Natural killer cell (primary cell): ENCODE measurements at regions not wholly inside any gene's neighbourhood (a gene's known extent, or its start where the extent isn't known, plus 50 kb on each side); places are given as distances from the start of the nearest gene placed in this dataset.

ENCODE experiments used
- ATAC-seq, 3 donors: fragments of 150-1000 bp in 2 of 3; fragments of 200-7000 bp in 1 of 3; cut with Tn5 transposase; 1 replicate in 1 of 3; 2 replicates in 2 of 3; pipeline ENCODE4 v1.10.0; 2021; ENCODE audit warnings: mild to moderate bottlenecking in 2 of 3, moderate library complexity in 2 of 3
- DNase-seq, 2 donors: peaks; one replicate each; pipeline versions ENCODE4 v3.0.0 to v3.0.0-alpha.2; 2013 to 2021; ENCODE audit warnings: mixed read lengths in 1 of 2
- H3K27ac ChIP-seq: one replicate; pipeline ENCODE4 v1.5.1; 2013; ENCODE audit warnings: mild to moderate bottlenecking, low read length
- H3K27me3 ChIP-seq: one replicate; pipeline ENCODE4 v1.6.1; 2013; ENCODE audit warnings: low read length; ENCODE audit not compliant: control insufficient read depth, insufficient read depth
- H3K36me3 ChIP-seq: one replicate; pipeline ENCODE4 v1.6.1; 2013; ENCODE audit warnings: low read length; ENCODE audit not compliant: control insufficient read depth, insufficient read depth
- H3K4me1 ChIP-seq: one replicate; pipeline ENCODE4 v1.6.1; 2013; ENCODE audit warnings: low read length; ENCODE audit not compliant: control insufficient read depth, insufficient read depth
- H3K4me3 ChIP-seq: one replicate; pipeline ENCODE4 v1.5.1; 2013; ENCODE audit warnings: low read length
- H3K9me3 ChIP-seq: one replicate; pipeline ENCODE4 v1.6.1; 2013; ENCODE audit warnings: low read length; ENCODE audit not compliant: control insufficient read depth, insufficient read depth
- H3K27ac Mint-ChIP-seq, 2 donors: one replicate each; pipeline ENCODE4 v1.8.0; 2022; ENCODE audit warnings: mild to moderate bottlenecking in 2 of 2, mixed read lengths in 2 of 2, moderate library complexity in 1 of 2
- H3K27me3 Mint-ChIP-seq, 2 donors: one replicate each; pipeline ENCODE4 v1.8.0; 2022; ENCODE audit warnings: low read depth in 2 of 2, mixed read lengths in 2 of 2
- H3K36me3 Mint-ChIP-seq: one replicate; pipeline ENCODE4 v1.8.0; 2022; ENCODE audit warnings: mixed read lengths
- H3K4me1 Mint-ChIP-seq, 2 donors: one replicate each; pipeline ENCODE4 v1.8.0; 2022; ENCODE audit warnings: mixed read lengths in 2 of 2
- H3K4me3 Mint-ChIP-seq: one replicate; pipeline ENCODE4 v1.8.0; 2022; ENCODE audit warnings: mild to moderate bottlenecking, moderate library complexity, mixed read lengths
- H3K9me3 Mint-ChIP-seq, 2 donors: one replicate each; pipeline ENCODE4 v1.8.0; 2022; ENCODE audit warnings: mixed read lengths in 2 of 2
- CTCF ChIP-seq: fragments of 200-600 bp; IDR thresholded peaks from one replicate; pipeline ENCODE4 v1.8.0; 2022; ENCODE audit warnings: antibody characterized with exemption
- WGBS: methylation state at CpG from one replicate; pipeline ENCODE4 v1.1.7; 2013; ENCODE audit warnings: missing lambda C conversion rate; ENCODE audit not compliant: insufficient coverage; 5-methylcytosine and 5-hydroxymethylcytosine counted together
- intact Hi-C: fragments of 100-400 bp; cut with micrococcal nuclease; formaldehyde crosslinking; loops from one replicate; pipeline ENCODE4 v1.14.2; 2022

- TF ChIP-seq CTCF, result no peak
- no peak overlapping the region for H3K27ac Mint-ChIP-seq
- H3K36me3 Mint-ChIP-seq, result no peaks in the 10 kb centered on the region
- ATAC-seq, result no peak
- H3K9me3 Mint-ChIP-seq, result peaks cover 2 to 7% of the 10 kb centered on the region in 2 donors
- H3K9me3 ChIP-seq, result no peaks in the 10 kb centered on the region
- H3K4me3 Mint-ChIP-seq, result no peak overlapping the region
- H3K27me3 Mint-ChIP-seq, result peaks cover 0 to 3% of the 10 kb centered on the region in 2 donors
- H3K36me3 ChIP-seq, result no peaks in the 10 kb centered on the region
- H3K27ac ChIP-seq, result no peak overlapping the region
- H3K4me1 ChIP-seq, result no peaks in the 10 kb centered on the region
- no peaks in the 10 kb centered on the region for H3K4me1 Mint-ChIP-seq
- no peak for DNase-seq
- intact Hi-C loops, result no loop called here
- 57% methylated on average over 1 of the region's 4 CpGs for WGBS
- H3K27me3 ChIP-seq, result no peaks in the 10 kb centered on the region
- no peak overlapping the region for H3K4me3 ChIP-seq
Observed at GRCh38 chr16:74123195-74123594, 173.4 kb upstream of the PSMD7 start.

GRCh38 chr16:74117798-74118197 lies 178.8 kb upstream of the PSMD7 start:
- no peak for TF ChIP-seq CTCF
- Histone ChIP-seq H3K36me3 (no peaks in the 10 kb centered on the region), H3K4me3 (no peak overlapping the region), H3K27me3 (no peaks in the 10 kb centered on the region), H3K9me3 (no peaks in the 10 kb centered on the region), H3K4me1 (no peaks in the 10 kb centered on the region), H3K27ac (no peak overlapping the region)
- ATAC-seq (no peak), DNase-seq (no peak)
- Mint-ChIP-seq H3K4me1 (no peaks in the 10 kb centered on the region), H3K36me3 (no peaks in the 10 kb centered on the region), H3K27ac (no peak overlapping the region), H3K4me3 (no peak overlapping the region), H3K9me3 (no peaks in the 10 kb centered on the region), H3K27me3 (peaks cover 0 to 5% of the 10 kb centered on the region in 2 donors)
- WGBS, result 84% methylated on average over 4 of the region's 4 CpGs
- intact Hi-C loops, result no loop called here

- WGBS, result 97% methylated on average over 8 of the region's 8 CpGs
- Histone ChIP-seq H3K9me3 (no peaks in the 10 kb centered on the region), H3K27ac (no peak overlapping the region), H3K27me3 (no peaks in the 10 kb centered on the region), H3K4me3 (no peak overlapping the region), H3K36me3 (no peaks in the 10 kb centered on the region), H3K4me1 (no peaks in the 10 kb centered on the region)
- H3K4me1 Mint-ChIP-seq, result no peaks in the 10 kb centered on the region
- H3K36me3 Mint-ChIP-seq, result no peaks in the 10 kb centered on the region
- no peaks in the 10 kb centered on the region for H3K9me3 Mint-ChIP-seq
- intact Hi-C loops, result no loop called here
- H3K4me3 Mint-ChIP-seq, result no peak overlapping the region
- peaks cover 0 to 3% of the 10 kb centered on the region in 2 donors for H3K27me3 Mint-ChIP-seq
- TF ChIP-seq CTCF, result no peak
- ATAC-seq (no peak), DNase-seq (no peak)
- no peak overlapping the region for H3K27ac Mint-ChIP-seq
Observed at GRCh38 chr16:74113545-74113944, 183.1 kb upstream of the PSMD7 start.

GRCh38 chr16:74111456-74111982 lies 185.1 kb upstream of the PSMD7 start:
- H3K27me3 Mint-ChIP-seq, result no peaks in the 10 kb centered on the region
- no peak overlapping the region for H3K27ac ChIP-seq
- DNase-seq (no peak), ATAC-seq (no peak)
- H3K27me3 ChIP-seq, result no peaks in the 10 kb centered on the region
- no peak overlapping the region for H3K4me3 ChIP-seq
- 92% methylated on average over 2 of the region's 2 CpGs for WGBS
- H3K4me1 ChIP-seq, result no peaks in the 10 kb centered on the region
- no peaks in the 10 kb centered on the region for H3K9me3 Mint-ChIP-seq
- no peak for TF ChIP-seq CTCF
- intact Hi-C loops, result no loop called here
- H3K4me3 Mint-ChIP-seq, result no peak overlapping the region
- H3K9me3 ChIP-seq, result no peaks in the 10 kb centered on the region
- H3K4me1 Mint-ChIP-seq, result peaks cover 7 to 9% of the 10 kb centered on the region in 2 donors
- H3K36me3 ChIP-seq, result no peaks in the 10 kb centered on the region
- H3K27ac Mint-ChIP-seq, result no peak overlapping the region
- H3K36me3 Mint-ChIP-seq, result no peaks in the 10 kb centered on the region
